ENCODE measurements at regions not wholly inside any gene's neighbourhood (a gene's known extent, or its start where the extent isn't known, plus 50 kb on each side); places are given as distances from the start of the nearest gene placed in this dataset.

DNA sequence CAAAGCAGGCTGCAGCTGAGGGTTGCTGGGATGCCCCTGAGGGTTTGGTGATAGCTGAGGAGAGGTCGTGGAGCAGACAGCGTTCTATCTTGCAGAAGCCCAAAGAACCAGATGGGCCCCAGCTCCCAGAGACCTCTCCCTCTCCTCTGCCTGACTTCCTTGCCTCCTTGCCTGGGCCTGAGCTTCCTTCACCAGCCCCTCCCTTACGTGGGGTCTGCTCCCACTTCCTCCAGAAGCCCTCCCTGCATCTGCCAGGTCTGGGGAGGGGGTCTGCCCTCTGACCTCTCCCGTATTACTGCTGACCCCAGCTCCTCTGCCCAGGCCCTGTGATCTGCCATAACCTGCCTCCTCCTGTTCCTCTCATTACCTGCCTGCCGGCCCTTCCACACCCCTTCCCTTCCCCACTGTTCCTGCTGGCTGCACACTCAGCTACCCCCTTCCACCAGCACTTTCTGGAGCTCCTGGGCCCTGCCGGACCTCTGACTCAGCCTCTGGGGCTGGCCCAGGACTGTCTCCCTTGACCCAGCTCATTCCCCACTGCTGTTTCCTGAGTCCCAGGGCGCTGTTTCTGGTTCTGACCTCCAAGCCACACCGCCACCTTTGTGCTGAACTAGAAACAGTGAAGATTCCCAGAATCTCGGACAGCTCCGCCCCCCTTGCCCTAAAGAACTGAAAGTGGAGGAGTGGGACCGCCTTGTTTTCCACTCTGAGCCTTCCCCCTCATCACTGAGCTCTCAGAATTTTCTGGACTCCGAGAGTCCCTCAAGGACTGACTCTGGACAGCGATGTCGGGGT lies 237.7 kb upstream of the C1orf174 start:
- TF ChIP-seq CTCF (IDR thresholded peaks at IDR 0.05; ENCODE audit: insufficient read depth, low read depth, low read length) (no peak), EZH2 (IDR thresholded peaks at IDR 0.05; ENCODE audit: insufficient read depth, low read length) (no peak)
